HL-60 (cell line): ENCODE measurements at regions not wholly inside any gene's neighbourhood (a gene's known extent, or its start where the extent isn't known, plus 50 kb on each side); places are given as distances from the start of the nearest gene placed in this dataset.
A peak's percentile ranks its signal among the peaks of the same experiment; 100 is the strongest.

Source experiments
- DNase-seq, 2 experiments: peaks; one replicate each; pipeline ENCODE4 v3.0.0-alpha.2; 2010 to 2020; ENCODE audit warnings: low read depth in 1 of 2, low spot score in 1 of 2
- H3K27ac ChIP-seq: fragments of 250-450 bp; sonication (Bioruptor Pico); replicated peaks from 2 replicates; pipeline ENCODE4 v1.5.1; 2020; ENCODE audit warnings: mild to moderate bottlenecking, moderate library complexity
- H3K27me3 ChIP-seq: fragments of 250-450 bp; sonication (Bioruptor Pico); 2 replicates; pipeline ENCODE4 v1.5.1; 2021; ENCODE audit warnings: mild to moderate bottlenecking, moderate library complexity; ENCODE audit not compliant: insufficient read depth, poor library complexity, severe bottlenecking
- H3K4me3 ChIP-seq: replicated peaks from 2 replicates; pipeline ENCODE4 v1.5.1; 2011; ENCODE audit warnings: mild to moderate bottlenecking, control low read depth, low read length; ENCODE audit not compliant: insufficient read depth
- CTCF ChIP-seq: IDR thresholded peaks from one replicate; pipeline ENCODE4 v1.5.1; 2011; ENCODE audit warnings: low read length, control low read depth, inconsistent platforms; ENCODE audit not compliant: insufficient read depth
- GABPA ChIP-seq: IDR thresholded peaks from 2 replicates; pipeline ENCODE4 v1.6.1; 2012; ENCODE audit warnings: low read depth
- POLR2AphosphoS5 ChIP-seq: IDR thresholded peaks from 2 replicates; pipeline ENCODE4 v1.6.1; 2012; ENCODE audit warnings: low read depth
- REST ChIP-seq: IDR thresholded peaks from 2 replicates; pipeline ENCODE4 v1.6.1; 2012; ENCODE audit warnings: low read depth; ENCODE audit not compliant: insufficient replicate concordance
- SPI1 ChIP-seq: IDR thresholded peaks from 2 replicates; pipeline ENCODE4 v1.6.1; 2012; ENCODE audit warnings: low read depth, mild to moderate bottlenecking, borderline replicate concordance

GRCh38 chr13:21883713-21884112, 212.8 kb downstream of the FGF9 start:
- TF ChIP-seq GABPA = no peak
- no peak for TF ChIP-seq POLR2AphosphoS5
- no peak for TF ChIP-seq REST
- TF ChIP-seq SPI1 = no peak
- TF ChIP-seq CTCF = no peak
- H3K27me3 ChIP-seq = no peaks in the 10 kb centered on the region
- H3K4me3 ChIP-seq = no peak overlapping the region
- DNase-seq = no peak
- H3K27ac ChIP-seq = no peak overlapping the region

- Histone ChIP-seq H3K4me3 (no peak overlapping the region), H3K27me3 (no peaks in the 10 kb centered on the region), H3K27ac (no peak overlapping the region)
- TF ChIP-seq REST (no peak), POLR2AphosphoS5 (no peak), CTCF (no peak), GABPA (no peak), SPI1 (no peak)
- no peak for DNase-seq
Measured at GRCh38 chr13:21884299-21884909, 213.5 kb downstream of the FGF9 start.

- no peak for TF ChIP-seq GABPA
- peak; percentile 13 for TF ChIP-seq REST
- no peak overlapping the region for H3K4me3 ChIP-seq
- no peak overlapping the region for H3K27ac ChIP-seq
- DNase-seq = no peak
- H3K27me3 ChIP-seq = no peaks in the 10 kb centered on the region
Measured at GRCh38 chr13:21884965-21885567, 214.2 kb downstream of the FGF9 start.
